ENCODE measurements at regions not wholly inside any gene's neighbourhood (a gene's known extent, or its start where the extent isn't known, plus 50 kb on each side); places are given as distances from the start of the nearest gene placed in this dataset.

DNA sequence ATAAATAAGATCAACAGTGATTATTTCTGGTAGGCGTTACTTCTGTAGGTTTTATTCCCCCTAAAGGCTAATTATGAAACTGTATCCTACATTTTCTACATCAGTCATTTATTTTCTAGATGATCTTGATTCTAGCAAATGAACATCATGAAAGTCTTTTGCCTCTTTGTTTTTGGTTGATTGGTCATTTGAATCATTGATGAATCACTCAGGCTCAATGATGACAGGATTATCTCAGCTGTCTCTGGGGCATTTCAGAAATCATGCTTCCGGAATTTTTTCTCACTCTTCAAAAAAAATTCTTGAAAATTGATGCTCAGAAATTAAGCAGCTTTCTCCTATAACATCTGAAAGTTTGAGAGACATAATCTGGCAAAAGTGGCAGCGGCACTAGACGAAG is 298.9 kb upstream of the TCF4 start:
- no peak for DNase-seq

- no peak for DNase-seq
Observed at GRCh38 chr18:55884498-55884897, 296.5 kb upstream of the TCF4 start.

GRCh38 chr18:55880617-55881016 is 292.6 kb upstream of the TCF4 start:
- DNase-seq = no peak

- DNase-seq = no peak
Observed at GRCh38 chr18:55879331-55879730, 291.3 kb upstream of the TCF4 start.

DNA sequence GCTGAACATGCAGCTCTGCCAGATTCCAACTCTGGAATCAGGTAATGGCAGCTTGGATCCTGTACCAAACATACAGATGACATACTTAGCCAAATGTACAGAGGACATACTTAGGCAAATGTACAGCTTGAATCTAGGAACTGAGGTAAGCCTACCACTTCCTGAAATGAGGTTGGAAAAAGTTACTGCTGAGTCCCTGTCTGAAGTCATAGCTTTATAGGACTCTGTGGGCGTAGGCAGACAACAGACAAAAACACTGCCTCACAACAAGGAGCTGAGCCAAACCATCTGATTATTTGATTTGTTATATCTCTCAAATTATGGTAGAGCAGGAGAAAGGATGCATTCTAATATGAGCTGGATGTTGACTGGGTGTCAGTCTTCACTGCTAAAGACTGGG is 290.2 kb upstream of the TCF4 start:
- no peak for DNase-seq

DNA sequence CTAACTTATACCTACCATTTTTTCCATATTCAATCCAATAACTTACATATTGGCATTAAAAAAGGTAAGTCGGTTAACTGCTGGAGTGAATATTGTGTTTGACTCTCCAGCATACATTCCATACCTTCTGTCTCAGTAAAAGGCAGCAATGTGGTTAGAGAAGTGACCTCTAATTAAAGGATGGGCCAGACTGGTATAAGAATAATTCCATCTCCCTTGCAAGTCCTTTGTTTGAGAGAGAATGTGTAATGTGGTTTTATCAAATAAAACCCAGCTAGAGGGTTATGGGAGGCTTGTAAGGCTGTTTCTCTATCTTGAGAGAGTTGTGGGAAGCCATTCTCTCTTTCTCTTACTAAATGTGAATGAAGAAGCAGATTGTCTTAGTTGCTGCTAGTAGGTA is 289.3 kb upstream of the TCF4 start:
- no peak for DNase-seq

DNA sequence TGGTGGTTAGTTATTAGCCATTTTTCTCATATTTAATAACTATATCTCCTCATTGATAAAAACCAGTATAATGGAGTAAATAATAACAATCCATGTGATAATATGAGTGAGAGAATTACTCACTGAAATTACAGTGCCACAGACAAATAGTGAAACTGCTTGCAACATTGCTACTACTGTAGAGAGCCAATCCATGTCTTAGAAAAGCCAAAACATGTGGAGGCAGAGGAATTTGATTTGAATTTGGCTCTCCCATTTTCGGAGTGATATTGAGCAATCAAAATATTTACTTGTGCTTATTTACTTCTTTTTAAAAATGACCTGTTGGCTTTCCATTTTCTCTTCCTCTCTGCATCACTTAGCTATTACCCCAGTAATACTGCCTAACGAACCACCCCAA is 288.3 kb upstream of the TCF4 start:
- no peak for DNase-seq

DNA sequence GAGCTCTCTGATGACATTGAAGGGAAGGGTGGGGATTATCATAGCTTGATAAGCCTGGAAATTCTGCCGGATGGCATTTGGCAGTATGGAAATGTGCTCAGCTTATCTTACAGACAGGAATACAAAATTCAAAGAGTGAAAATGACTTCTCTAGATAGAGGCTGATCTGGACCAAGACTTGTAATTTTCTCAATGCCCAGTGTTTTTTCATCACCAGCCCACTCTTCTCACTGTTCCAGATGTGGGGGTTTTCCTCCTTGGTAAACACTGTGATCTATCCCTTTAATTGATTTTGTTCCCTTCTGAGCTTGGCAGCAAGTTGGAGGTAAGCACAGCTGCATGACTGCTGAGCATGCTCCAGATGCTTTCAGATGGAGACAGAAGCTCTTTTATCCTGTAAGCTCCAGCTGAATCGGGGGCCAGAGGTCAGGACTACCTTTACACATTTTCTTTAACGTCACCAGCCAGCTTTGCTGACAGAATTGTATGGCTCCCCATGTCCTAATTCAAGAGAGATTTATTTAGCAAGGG is 287.4 kb upstream of the TCF4 start:
- DNase-seq = peak in 1 of 3 donors; percentile 69

DNA sequence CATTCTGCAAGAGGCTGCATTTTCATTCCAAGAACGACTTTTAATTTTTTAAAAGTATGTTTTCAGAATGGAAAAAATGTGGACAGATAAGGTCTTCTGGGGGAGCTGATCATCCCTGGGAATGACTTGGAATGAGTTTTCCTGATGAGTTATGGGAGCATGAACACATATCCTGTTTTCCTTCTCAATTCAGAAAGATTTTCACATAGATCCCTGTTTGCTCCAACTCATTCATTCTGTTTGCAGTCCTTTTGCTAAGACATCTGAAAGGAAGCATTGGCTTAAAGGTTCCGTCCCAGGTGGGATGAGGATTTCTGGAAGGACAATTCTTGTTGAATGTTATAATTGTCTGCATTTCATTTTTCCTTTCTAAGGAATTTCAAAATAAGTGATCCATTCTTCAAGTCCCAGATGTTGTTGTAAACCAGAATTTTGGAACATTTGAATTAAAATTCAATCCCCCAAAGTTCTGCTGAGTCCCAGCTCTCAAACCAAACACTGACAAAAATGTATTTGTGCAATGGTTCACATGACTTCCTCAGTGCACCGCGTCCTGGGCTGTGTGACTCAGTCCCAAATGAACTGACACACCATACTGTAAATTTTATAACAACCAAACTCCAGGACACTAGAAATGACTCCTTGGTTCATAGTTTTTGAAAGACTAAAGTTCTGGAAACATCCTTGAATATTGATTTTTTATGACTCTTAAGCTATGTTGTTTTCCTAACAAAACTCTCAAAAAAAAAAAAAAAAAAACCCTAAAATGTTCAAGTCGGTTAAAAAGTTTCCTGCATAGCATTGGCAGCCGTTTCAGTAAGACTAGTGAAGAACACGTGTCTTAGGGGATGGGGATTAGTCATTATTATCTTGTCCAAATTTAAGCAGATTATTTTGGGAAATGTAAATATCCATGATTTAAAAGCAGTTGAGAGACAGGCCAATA is 281.8 kb upstream of the TCF4 start:
- peak; percentile 83 to 95 (median 85) for DNase-seq

GRCh38 chr18:55868909-55869308 is 280.9 kb upstream of the TCF4 start:
- DNase-seq = peak in 1 of 3 donors; percentile 59

GRCh38 chr18:55866886-55867285 is 278.9 kb upstream of the TCF4 start:
- DNase-seq = peak in 1 of 3 donors; percentile 67

- peak in 1 of 3 donors; percentile 70 for DNase-seq
Observed at GRCh38 chr18:55866006-55866405, 278.0 kb upstream of the TCF4 start.

DNA sequence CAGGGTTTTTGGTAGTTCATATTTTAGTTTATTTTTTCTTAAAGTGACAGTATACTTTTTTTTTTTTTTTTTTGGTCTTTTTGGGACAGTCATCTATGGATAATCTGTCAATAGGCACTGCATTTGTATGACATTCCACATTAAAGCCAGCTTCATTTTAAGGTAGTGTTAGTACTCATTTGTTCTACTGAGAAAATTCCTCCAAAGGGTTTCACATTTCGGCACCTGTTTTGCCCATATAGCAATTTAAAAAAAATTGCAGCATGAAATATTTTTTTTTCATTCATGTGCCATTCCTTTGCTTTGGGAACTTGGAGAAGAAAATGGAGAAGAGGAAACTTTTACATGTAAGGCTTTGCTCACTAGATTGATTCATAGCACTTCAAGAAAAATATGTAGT is 276.3 kb upstream of the TCF4 start:
- no peak for DNase-seq

DNA sequence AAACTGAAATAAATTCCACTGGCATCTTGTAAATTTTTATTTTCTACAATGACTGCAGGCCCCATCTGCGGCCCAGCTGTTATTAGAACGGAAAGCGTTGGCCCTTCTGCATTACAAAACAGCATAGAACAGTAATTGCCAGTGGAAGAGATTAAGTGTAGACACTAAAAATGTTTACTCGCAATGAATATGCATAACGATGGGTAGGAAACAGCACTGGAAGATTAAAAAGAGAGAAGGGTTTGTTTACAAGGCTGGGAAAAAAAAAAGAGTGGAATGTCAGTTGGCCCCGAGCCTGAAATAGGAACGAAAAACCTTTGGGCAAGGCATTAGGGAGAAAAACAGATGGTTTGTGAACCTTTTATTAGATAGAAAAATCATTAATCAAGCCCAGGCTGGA is 275.9 kb upstream of the TCF4 start:
- peak; percentile 48 to 85 (median 59) for DNase-seq

DNA sequence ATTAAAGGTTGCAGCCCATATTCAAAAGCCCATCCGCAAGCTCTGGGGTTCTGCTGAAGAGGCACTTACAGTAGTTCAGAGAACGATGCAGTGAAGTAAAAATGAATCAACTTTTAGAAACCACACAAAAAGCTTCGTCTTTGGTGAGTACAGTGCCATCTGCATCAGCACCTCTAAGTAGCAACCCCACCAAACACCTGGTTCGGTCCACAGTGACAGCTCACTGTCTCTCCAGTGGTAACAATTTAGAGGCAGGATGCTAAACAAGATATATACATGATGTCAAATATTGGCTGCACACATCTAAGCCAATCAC is 275.4 kb upstream of the TCF4 start:
- no peak for DNase-seq

DNA sequence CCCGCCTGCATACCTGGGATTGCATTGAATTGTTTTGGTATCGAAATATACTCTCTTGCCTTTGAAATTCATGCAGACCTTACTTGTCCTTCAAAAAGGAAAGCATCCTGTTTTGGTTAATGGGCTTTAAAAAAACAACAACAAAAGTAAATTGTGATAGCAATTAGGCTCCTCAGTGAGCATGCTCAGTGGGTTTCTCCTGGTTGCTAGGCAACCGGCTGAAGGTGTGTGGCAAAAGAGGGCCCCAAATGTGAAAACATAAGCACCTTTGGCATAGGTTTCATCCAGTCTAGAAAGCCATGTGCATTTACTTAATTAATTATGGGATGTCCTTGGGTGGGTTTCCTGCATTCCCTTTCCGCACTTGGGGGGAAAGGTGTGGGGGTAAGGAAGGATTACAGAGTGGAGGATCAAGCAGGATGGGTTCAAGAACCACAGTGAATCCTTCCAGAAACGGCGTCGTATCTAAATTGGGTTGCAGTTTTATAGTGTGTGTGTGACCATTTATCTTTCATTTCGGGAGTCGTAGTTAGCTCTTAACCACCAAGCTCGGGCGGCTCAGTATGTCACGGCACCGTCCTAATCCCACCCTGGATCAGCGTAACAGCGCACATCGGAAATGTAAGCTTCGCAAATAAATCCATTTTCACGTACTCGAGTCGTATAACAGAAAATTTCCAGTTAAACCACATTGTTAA is 274.9 kb upstream of the TCF4 start:
- no peak for DNase-seq

GRCh38 chr18:55861266-55861665 is 273.3 kb upstream of the TCF4 start:
- no peak for DNase-seq

GRCh38 chr18:55858661-55859515 is 270.9 kb upstream of the TCF4 start:
- DNase-seq = peak in 2 of 3 donors; percentile 51 to 75

- DNase-seq = no peak
Observed at GRCh38 chr18:55857956-55858355, 270.0 kb upstream of the TCF4 start.

DNA sequence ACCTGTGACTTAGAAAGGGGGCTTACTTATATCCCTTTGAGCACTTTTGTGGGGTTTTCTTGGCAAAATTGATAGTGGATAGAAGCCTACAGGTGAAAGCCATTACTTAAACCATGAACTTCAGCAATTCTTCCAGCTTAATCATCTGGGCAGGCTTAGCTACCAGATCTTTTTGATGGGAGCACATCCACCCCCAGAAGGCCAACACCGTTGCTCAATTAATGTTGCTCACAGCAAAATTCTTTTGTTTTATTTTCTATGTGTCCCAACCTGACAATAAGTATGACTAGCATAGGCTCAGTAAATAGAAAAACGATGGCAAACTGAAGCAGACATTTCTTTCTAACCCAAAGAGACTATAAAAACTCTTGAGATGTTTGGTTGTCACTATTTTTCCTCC is 269.4 kb upstream of the TCF4 start:
- no peak for DNase-seq

DNA sequence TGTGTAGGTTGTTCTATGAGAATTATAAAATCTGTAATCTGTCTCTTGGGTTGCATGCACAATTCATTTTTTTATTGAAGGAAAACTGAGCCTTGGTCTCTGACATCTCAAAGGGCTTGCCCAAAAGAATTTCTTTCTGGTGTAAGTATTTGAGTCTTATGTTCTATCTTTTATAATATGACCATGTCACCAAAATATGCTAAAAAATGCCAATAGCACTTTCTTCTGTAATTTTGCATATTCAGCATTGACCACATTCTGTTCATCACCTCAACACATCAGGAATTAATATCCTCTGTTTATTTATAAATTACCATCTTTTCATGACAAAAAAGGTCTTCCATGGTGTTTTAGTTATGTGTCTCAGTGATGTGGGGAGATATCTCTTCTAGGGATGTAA is 268.7 kb upstream of the TCF4 start:
- no peak for DNase-seq

DNA sequence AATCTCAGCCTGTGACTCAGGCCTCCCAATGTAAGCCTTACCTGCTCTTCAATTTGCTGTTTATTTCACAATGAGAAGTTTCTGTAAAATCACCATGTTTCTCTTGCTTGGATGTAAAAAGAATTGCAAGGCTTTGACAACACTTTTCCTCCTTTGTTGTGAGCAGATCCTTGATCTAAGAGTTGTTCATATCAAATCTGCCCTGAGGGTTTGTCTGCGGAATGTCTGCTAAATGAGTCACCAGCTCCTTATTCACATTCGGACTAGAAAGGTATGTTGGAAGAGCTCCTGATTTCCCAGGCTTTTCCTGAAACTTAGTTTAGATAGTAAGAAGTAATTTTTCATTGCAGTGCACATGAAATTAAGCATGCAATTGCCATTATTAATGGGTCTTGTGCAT is 268.2 kb upstream of the TCF4 start:
- DNase-seq = peak in 1 of 3 donors; percentile 83

Measured in muscle of back (tissue), 3 donors.